ENCODE measurements at regions not wholly inside any gene's neighbourhood (a gene's known extent, or its start where the extent isn't known, plus 50 kb on each side); places are given as distances from the start of the nearest gene placed in this dataset.
A peak's percentile ranks its signal among the peaks of the same experiment; 100 is the strongest.
"Not testable (repeated sequence)": the region's sequence is repeated elsewhere in the genome, so short reads cannot be mapped to it uniquely, and the experiment has no call there.

- DNase-seq = no peak
- ATAC-seq = no peak
These were observed 1960.9 kb upstream of the DEFB115 start for GRCh38 chr20:29296256-29297230.

- DNase-seq = no peak
- ATAC-seq = no peak
These were observed 1959.8 kb upstream of the DEFB115 start for GRCh38 chr20:29297411-29298270.

- DNase-seq = no peak
- no peak for ATAC-seq
These were observed 1959.2 kb upstream of the DEFB115 start for GRCh38 chr20:29298271-29298590.

GRCh38 chr20:29298759-29299613 lies 1958.5 kb upstream of the DEFB115 start:
- DNase-seq = no peak
- no peak for ATAC-seq

GRCh38 chr20:29299811-29300578 lies 1957.5 kb upstream of the DEFB115 start:
- ATAC-seq (no peak), DNase-seq (no peak)

- ATAC-seq (no peak), DNase-seq (no peak)
These were observed 1956.6 kb upstream of the DEFB115 start for GRCh38 chr20:29300579-29301551.

- DNase-seq (no peak), ATAC-seq (no peak)
These were observed 1955.7 kb upstream of the DEFB115 start for GRCh38 chr20:29301624-29302259.

GRCh38 chr20:29302979-29303644 lies 1954.4 kb upstream of the DEFB115 start:
- no peak for DNase-seq
- ATAC-seq = no peak

GRCh38 chr20:29306390-29307072 lies 1950.9 kb upstream of the DEFB115 start:
- DNase-seq (peak; percentile 22), ATAC-seq (peak; percentile 43)

- not testable (repeated sequence) for ATAC-seq, DNase-seq
These were observed 1950.0 kb upstream of the DEFB115 start for GRCh38 chr20:29307484-29307883.

- DNase-seq, ATAC-seq: not testable (repeated sequence)
These were observed 1948.5 kb upstream of the DEFB115 start for GRCh38 chr20:29308956-29309355.

GRCh38 chr20:29309481-29309880 lies 1948.0 kb upstream of the DEFB115 start:
- not testable (repeated sequence) for DNase-seq, ATAC-seq

GRCh38 chr20:29311046-29311445 lies 1946.4 kb upstream of the DEFB115 start:
- DNase-seq, ATAC-seq: not testable (repeated sequence)

- not testable (repeated sequence) for ATAC-seq, DNase-seq
These were observed 1944.8 kb upstream of the DEFB115 start for GRCh38 chr20:29312679-29313078.

- DNase-seq = no peak
- ATAC-seq = no peak
These were observed 1944.0 kb upstream of the DEFB115 start for GRCh38 chr20:29313481-29313880.

- DNase-seq = no peak
- ATAC-seq = no peak
These were observed 1943.2 kb upstream of the DEFB115 start for GRCh38 chr20:29314294-29314693.

- DNase-seq = no peak
- ATAC-seq = no peak
These were observed 1938.5 kb upstream of the DEFB115 start for GRCh38 chr20:29318871-29319461.

- no peak for DNase-seq
- no peak for ATAC-seq
These were observed 1937.7 kb upstream of the DEFB115 start for GRCh38 chr20:29319725-29320124.
